ENCODE measurements at regions not wholly inside any gene's neighbourhood (a gene's known extent, or its start where the extent isn't known, plus 50 kb on each side); places are given as distances from the start of the nearest gene placed in this dataset.
A peak's percentile ranks its signal among the peaks of the same experiment; 100 is the strongest.

GRCh38 chr13:53167561-53167960 is 138.9 kb downstream of the OLFM4 start:
- H3K4me1 ChIP-seq (ENCODE audit: control insufficient read depth, insufficient read depth, low read length) = no peaks in the 10 kb centered on the region
- H3K9me3 ChIP-seq (ENCODE audit: control insufficient read depth, low read depth, low read length) = no peaks in the 10 kb centered on the region
- H3K36me3 ChIP-seq (ENCODE audit: control insufficient read depth, insufficient read depth, low read length) = no peaks in the 10 kb centered on the region
- no peak overlapping the region for H3K27ac ChIP-seq (ENCODE audit: low read length)
- WGBS (ENCODE audit: insufficient coverage, low lambda C conversion rate) = no CpG with 5 or more reads among the region's 3 CpGs
- H3K27me3 ChIP-seq (ENCODE audit: control insufficient read depth, insufficient read depth, low read length) = no peaks in the 10 kb centered on the region
- no peak for DNase-seq
- H3K4me3 ChIP-seq (ENCODE audit: low read length) = no peak overlapping the region

DNA sequence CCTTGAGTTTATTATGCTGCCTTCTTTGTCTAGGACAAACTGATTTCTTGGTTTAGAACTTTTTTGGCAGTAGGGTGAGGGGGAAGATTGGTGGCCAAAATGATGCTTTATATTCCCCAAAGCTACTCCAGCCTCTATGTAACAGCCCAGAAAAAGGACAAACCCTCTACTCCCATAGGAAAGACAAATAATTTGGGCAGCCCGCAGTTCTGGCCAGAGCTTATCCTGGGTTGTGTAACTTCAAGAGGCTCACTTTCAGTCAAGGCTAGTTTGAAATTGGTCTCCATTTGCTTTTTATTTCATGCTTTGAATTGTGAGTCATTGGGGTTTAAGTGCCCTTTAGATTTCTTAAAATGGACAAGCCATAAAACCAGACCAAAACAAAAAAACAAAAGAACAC is 142.3 kb downstream of the OLFM4 start:
- no peaks in the 10 kb centered on the region for H3K27me3 ChIP-seq (ENCODE audit: control insufficient read depth, insufficient read depth, low read length)
- H3K4me1 ChIP-seq (ENCODE audit: control insufficient read depth, insufficient read depth, low read length) = no peaks in the 10 kb centered on the region
- H3K4me3 ChIP-seq (ENCODE audit: low read length) = no peak overlapping the region
- no CpG with 5 or more reads among the region's 1 CpG for WGBS (ENCODE audit: insufficient coverage, low lambda C conversion rate)
- DNase-seq = no peak
- H3K9me3 ChIP-seq (ENCODE audit: control insufficient read depth, low read depth, low read length) = no peaks in the 10 kb centered on the region
- no peaks in the 10 kb centered on the region for H3K36me3 ChIP-seq (ENCODE audit: control insufficient read depth, insufficient read depth, low read length)
- no peak overlapping the region for H3K27ac ChIP-seq (ENCODE audit: low read length)

DNA sequence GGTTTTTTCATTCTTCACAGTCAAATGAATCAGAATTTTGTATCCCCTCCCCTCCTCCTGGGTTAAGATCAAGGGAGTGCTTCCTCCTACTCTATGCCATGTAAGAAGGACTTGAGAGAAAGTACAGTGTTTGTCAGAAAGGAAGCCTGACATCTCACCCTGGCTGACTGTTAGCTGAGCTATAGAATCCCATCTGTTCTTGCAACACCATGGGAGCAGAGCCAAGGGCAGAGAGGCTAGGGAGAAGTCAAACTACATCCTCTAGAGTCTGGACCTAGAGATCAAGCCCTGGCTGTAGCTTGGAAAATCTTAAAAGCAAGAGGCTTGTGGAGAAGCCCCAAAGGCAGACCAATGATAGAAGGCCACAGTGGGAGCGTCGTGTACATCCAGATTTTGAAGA is 145.9 kb downstream of the OLFM4 start:
- no peak overlapping the region for H3K27ac ChIP-seq (ENCODE audit: low read length)
- no peak overlapping the region for H3K4me3 ChIP-seq (ENCODE audit: low read length)
- H3K27me3 ChIP-seq (ENCODE audit: control insufficient read depth, insufficient read depth, low read length) = no peaks in the 10 kb centered on the region
- no CpG with 5 or more reads among the region's 2 CpGs for WGBS (ENCODE audit: insufficient coverage, low lambda C conversion rate)
- DNase-seq = peak in 1 of 2 donors; percentile 2
- no peaks in the 10 kb centered on the region for H3K36me3 ChIP-seq (ENCODE audit: control insufficient read depth, insufficient read depth, low read length)
- H3K4me1 ChIP-seq (ENCODE audit: control insufficient read depth, insufficient read depth, low read length) = no peaks in the 10 kb centered on the region
- H3K9me3 ChIP-seq (ENCODE audit: control insufficient read depth, low read depth, low read length) = no peaks in the 10 kb centered on the region

GRCh38 chr13:53180684-53181083 is 152.1 kb downstream of the OLFM4 start:
- Histone ChIP-seq H3K4me1 (ENCODE audit: control insufficient read depth, insufficient read depth, low read length) (no peaks in the 10 kb centered on the region), H3K36me3 (ENCODE audit: control insufficient read depth, insufficient read depth, low read length) (no peaks in the 10 kb centered on the region), H3K27ac (ENCODE audit: low read length) (no peak overlapping the region), H3K9me3 (ENCODE audit: control insufficient read depth, low read depth, low read length) (no peaks in the 10 kb centered on the region), H3K4me3 (ENCODE audit: low read length) (no peak overlapping the region), H3K27me3 (ENCODE audit: control insufficient read depth, insufficient read depth, low read length) (no peaks in the 10 kb centered on the region)
- no peak for DNase-seq

GRCh38 chr13:53182724-53183123 is 154.1 kb downstream of the OLFM4 start:
- no peaks in the 10 kb centered on the region for H3K4me1 ChIP-seq (ENCODE audit: control insufficient read depth, insufficient read depth, low read length)
- DNase-seq = no peak
- no peak overlapping the region for H3K27ac ChIP-seq (ENCODE audit: low read length)
- H3K27me3 ChIP-seq (ENCODE audit: control insufficient read depth, insufficient read depth, low read length) = no peaks in the 10 kb centered on the region
- no peaks in the 10 kb centered on the region for H3K9me3 ChIP-seq (ENCODE audit: control insufficient read depth, low read depth, low read length)
- H3K4me3 ChIP-seq (ENCODE audit: low read length) = no peak overlapping the region
- no CpG with 5 or more reads among the region's 3 CpGs for WGBS (ENCODE audit: insufficient coverage, low lambda C conversion rate)
- no peaks in the 10 kb centered on the region for H3K36me3 ChIP-seq (ENCODE audit: control insufficient read depth, insufficient read depth, low read length)

- DNase-seq = no peak
- H3K27ac ChIP-seq (ENCODE audit: low read length) = no peak overlapping the region
- no peak overlapping the region for H3K4me3 ChIP-seq (ENCODE audit: low read length)
- H3K4me1 ChIP-seq (ENCODE audit: control insufficient read depth, insufficient read depth, low read length) = no peaks in the 10 kb centered on the region
- WGBS (ENCODE audit: insufficient coverage, low lambda C conversion rate) = no CpG with 5 or more reads among the region's 2 CpGs
- no peaks in the 10 kb centered on the region for H3K36me3 ChIP-seq (ENCODE audit: control insufficient read depth, insufficient read depth, low read length)
- no peaks in the 10 kb centered on the region for H3K27me3 ChIP-seq (ENCODE audit: control insufficient read depth, insufficient read depth, low read length)
- no peaks in the 10 kb centered on the region for H3K9me3 ChIP-seq (ENCODE audit: control insufficient read depth, low read depth, low read length)
Observed at GRCh38 chr13:53188120-53188519, 159.5 kb downstream of the OLFM4 start.

DNA sequence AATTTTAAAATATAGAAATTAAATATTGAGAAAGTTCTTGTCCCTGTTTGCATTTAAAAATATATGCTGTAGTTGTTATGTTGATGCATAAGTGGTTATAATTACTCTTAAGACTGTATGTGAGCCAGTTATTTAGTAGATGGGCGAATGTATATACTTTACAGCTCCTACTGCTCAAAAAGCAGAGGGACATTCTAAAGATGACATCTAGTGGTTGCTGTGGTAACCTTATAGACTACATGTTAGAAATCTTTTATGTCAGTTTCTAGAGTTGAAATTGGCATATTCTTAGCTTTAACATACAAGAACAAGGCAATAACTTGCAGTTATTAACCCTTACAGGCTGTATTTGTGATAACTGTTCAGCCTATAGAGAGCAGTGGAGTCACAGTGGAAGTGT is 160.5 kb downstream of the OLFM4 start:
- no CpG with 5 or more reads among the region's 1 CpG for WGBS (ENCODE audit: insufficient coverage, low lambda C conversion rate)
- Histone ChIP-seq H3K4me3 (ENCODE audit: low read length) (no peak overlapping the region), H3K27me3 (ENCODE audit: control insufficient read depth, insufficient read depth, low read length) (no peaks in the 10 kb centered on the region), H3K4me1 (ENCODE audit: control insufficient read depth, insufficient read depth, low read length) (no peaks in the 10 kb centered on the region), H3K9me3 (ENCODE audit: control insufficient read depth, low read depth, low read length) (no peaks in the 10 kb centered on the region), H3K36me3 (ENCODE audit: control insufficient read depth, insufficient read depth, low read length) (no peaks in the 10 kb centered on the region), H3K27ac (ENCODE audit: low read length) (no peak overlapping the region)
- DNase-seq = no peak

DNA sequence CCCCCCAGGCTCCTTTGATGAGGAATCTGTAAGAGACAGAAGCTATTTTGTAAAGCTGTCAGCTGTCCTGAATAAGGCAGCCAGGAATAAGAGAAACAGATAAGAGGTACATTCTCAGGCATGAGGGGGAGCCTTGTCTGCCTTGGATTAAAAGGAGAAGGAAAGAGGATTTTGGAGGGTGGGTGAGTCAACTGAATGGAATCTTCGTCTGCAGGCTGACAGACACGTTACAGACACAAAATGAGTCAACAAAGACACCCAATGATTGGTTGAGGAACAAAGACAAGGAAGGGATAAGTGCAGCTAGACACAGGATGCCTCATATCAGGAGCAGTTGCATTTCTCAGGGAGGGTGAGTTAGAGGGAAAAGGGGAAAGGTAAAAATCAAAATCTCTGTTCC is 162.5 kb downstream of the OLFM4 start:
- no peak overlapping the region for H3K27ac ChIP-seq (ENCODE audit: low read length)
- no peaks in the 10 kb centered on the region for H3K9me3 ChIP-seq (ENCODE audit: control insufficient read depth, low read depth, low read length)
- no peaks in the 10 kb centered on the region for H3K36me3 ChIP-seq (ENCODE audit: control insufficient read depth, insufficient read depth, low read length)
- DNase-seq = no peak
- no CpG with 5 or more reads among the region's 2 CpGs for WGBS (ENCODE audit: insufficient coverage, low lambda C conversion rate)
- H3K4me3 ChIP-seq (ENCODE audit: low read length) = no peak overlapping the region
- H3K27me3 ChIP-seq (ENCODE audit: control insufficient read depth, insufficient read depth, low read length) = no peaks in the 10 kb centered on the region
- no peaks in the 10 kb centered on the region for H3K4me1 ChIP-seq (ENCODE audit: control insufficient read depth, insufficient read depth, low read length)

DNA sequence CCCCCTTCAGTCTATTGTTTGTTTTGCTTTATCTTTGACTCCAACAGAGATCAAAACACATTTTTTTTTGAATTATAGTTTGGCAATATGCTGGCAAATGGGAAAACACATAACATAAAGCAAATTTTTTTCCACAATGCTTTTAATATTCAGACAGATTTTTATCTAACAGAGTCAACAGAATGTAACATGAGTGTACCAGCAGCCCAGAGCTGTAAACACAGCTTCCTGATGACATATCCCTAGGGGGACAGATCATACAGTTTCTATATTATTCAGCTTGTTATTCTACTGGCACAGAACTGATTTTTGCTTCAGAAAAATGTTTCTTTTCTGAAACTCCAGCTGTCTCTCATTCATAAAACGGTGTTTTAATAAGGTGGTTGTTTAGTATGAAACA is 168.8 kb downstream of the OLFM4 start:
- Histone ChIP-seq H3K9me3 (ENCODE audit: control insufficient read depth, low read depth, low read length) (peaks cover 20% of the 10 kb centered on the region), H3K27me3 (ENCODE audit: control insufficient read depth, insufficient read depth, low read length) (peaks cover 30% of the 10 kb centered on the region), H3K27ac (ENCODE audit: low read length) (no peak overlapping the region), H3K4me3 (ENCODE audit: low read length) (no peak overlapping the region), H3K36me3 (ENCODE audit: control insufficient read depth, insufficient read depth, low read length) (no peaks in the 10 kb centered on the region), H3K4me1 (ENCODE audit: control insufficient read depth, insufficient read depth, low read length) (no peaks in the 10 kb centered on the region)
- no CpG with 5 or more reads among the region's 1 CpG for WGBS (ENCODE audit: insufficient coverage, low lambda C conversion rate)
- no peak for DNase-seq

GRCh38 chr13:53198017-53198416 is 169.4 kb downstream of the OLFM4 start:
- no peak overlapping the region for H3K4me3 ChIP-seq (ENCODE audit: low read length)
- WGBS (ENCODE audit: insufficient coverage, low lambda C conversion rate) = no CpG with 5 or more reads among the region's 1 CpG
- H3K9me3 ChIP-seq (ENCODE audit: control insufficient read depth, low read depth, low read length) = peaks cover 20% of the 10 kb centered on the region
- H3K27ac ChIP-seq (ENCODE audit: low read length) = no peak overlapping the region
- peaks cover 30% of the 10 kb centered on the region for H3K27me3 ChIP-seq (ENCODE audit: control insufficient read depth, insufficient read depth, low read length)
- no peaks in the 10 kb centered on the region for H3K4me1 ChIP-seq (ENCODE audit: control insufficient read depth, insufficient read depth, low read length)
- H3K36me3 ChIP-seq (ENCODE audit: control insufficient read depth, insufficient read depth, low read length) = no peaks in the 10 kb centered on the region
- DNase-seq = no peak

GRCh38 chr13:53198736-53199135 is 170.1 kb downstream of the OLFM4 start:
- Histone ChIP-seq H3K4me3 (ENCODE audit: low read length) (no peak overlapping the region), H3K27ac (ENCODE audit: low read length) (no peak overlapping the region), H3K36me3 (ENCODE audit: control insufficient read depth, insufficient read depth, low read length) (no peaks in the 10 kb centered on the region), H3K27me3 (ENCODE audit: control insufficient read depth, insufficient read depth, low read length) (peaks cover 30% of the 10 kb centered on the region), H3K9me3 (ENCODE audit: control insufficient read depth, low read depth, low read length) (peaks cover 20% of the 10 kb centered on the region), H3K4me1 (ENCODE audit: control insufficient read depth, insufficient read depth, low read length) (no peaks in the 10 kb centered on the region)
- no CpG with 5 or more reads among the region's 4 CpGs for WGBS (ENCODE audit: insufficient coverage, low lambda C conversion rate)
- DNase-seq = no peak
